GM23248 (cell line): ENCODE measurements at regions not wholly inside any gene's neighbourhood (a gene's known extent, or its start where the extent isn't known, plus 50 kb on each side); places are given as distances from the start of the nearest gene placed in this dataset.

Experiments
- EZH2 ChIP-seq: fragments of 200-600 bp; sonication (generic); IDR thresholded peaks from 2 replicates; pipeline ENCODE4 v1.6.1; 2018; ENCODE audit warnings: antibody characterized with exemption, mild to moderate bottlenecking; ENCODE audit not compliant: insufficient read depth, poor library complexity, severe bottlenecking
- EZH2phosphoT487 ChIP-seq: fragments of 200-600 bp; sonication (generic); IDR thresholded peaks from 2 replicates; pipeline ENCODE4 v1.6.1; 2018; ENCODE audit warnings: antibody characterized with exemption, moderate library complexity, mild to moderate bottlenecking, low read depth; ENCODE audit not compliant: insufficient read depth

DNA sequence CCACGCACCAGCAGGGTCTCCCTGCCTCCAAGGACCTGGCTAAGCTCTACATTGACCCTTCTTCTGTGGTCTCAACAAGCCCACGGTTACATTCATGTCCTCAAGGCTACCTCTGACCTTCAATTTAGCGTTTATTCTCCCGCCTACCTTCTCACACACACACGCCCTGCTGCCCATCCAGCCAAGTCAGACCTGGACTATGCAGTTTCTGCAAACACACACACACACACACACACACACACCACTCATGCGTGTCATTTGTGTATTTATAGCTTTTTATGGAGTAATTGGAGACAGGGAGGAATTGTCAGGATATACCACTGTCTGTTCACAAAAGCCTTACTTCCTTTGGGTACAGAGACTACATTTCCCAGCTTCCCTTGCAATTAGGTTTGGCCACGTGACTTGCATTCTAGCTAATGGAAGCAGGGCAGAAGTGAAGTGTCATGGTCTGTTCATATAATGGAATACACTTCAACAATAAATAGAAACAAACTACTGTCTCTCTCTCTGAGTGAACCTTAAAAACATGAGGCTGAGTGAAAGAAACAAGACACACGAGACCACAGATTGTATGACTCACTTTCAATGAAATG lies 53.8 kb upstream of the CPXM2 start:
- TF ChIP-seq EZH2phosphoT487 (no peak), EZH2 (no peak)
